WTC11 (cell line): ENCODE measurements at regions not wholly inside any gene's neighbourhood (a gene's known extent, or its start where the extent isn't known, plus 50 kb on each side); places are given as distances from the start of the nearest gene placed in this dataset.

ENCODE experiments used
- ATAC-seq: fragments of 200-7000 bp; cut with Tn5 transposase; 2 replicates; pipeline ENCODE4 v1.10.0; 2021; ENCODE audit warnings: mild to moderate bottlenecking, moderate library complexity
- CTCF ChIA-PET: fragments of 300-600 bp; sonication (Branson Sonifier 250); formaldehyde crosslinking; loops from one replicate; lab custom pipeline; 2021; ENCODE audit warnings: antibody characterized with exemption; lab: Charles Lee
- POLR2A ChIA-PET: fragments of 350-600 bp; sonication (Branson Sonifier 250); formaldehyde crosslinking; loops from one replicate; lab custom pipeline; 2021; ENCODE audit warnings: antibody characterized with exemption; lab: Charles Lee
- DNase-seq: peaks from one replicate; pipeline ENCODE4 v3.0.0; 2021; ENCODE audit warnings: low spot score
- H3K27ac Mint-ChIP-seq: 2 replicates; pipeline ENCODE4 v1.8.0; 2021; ENCODE audit warnings: mixed read lengths
- H3K27me3 Mint-ChIP-seq: 2 replicates; pipeline ENCODE4 v1.8.0; 2021; ENCODE audit warnings: low read depth, mild to moderate bottlenecking, moderate library complexity, mixed read lengths
- H3K36me3 Mint-ChIP-seq: 2 replicates; pipeline ENCODE4 v1.8.0; 2021; ENCODE audit warnings: mixed read lengths
- H3K4me1 Mint-ChIP-seq: 2 replicates; pipeline ENCODE4 v1.8.0; 2022; ENCODE audit warnings: mixed read lengths
- H3K4me3 Mint-ChIP-seq: 2 replicates; pipeline ENCODE4 v1.8.0; 2021; ENCODE audit warnings: mild to moderate bottlenecking, moderate library complexity, mixed read lengths
- H3K9me3 Mint-ChIP-seq: 2 replicates; pipeline ENCODE4 v1.8.0; 2021; ENCODE audit warnings: mixed read lengths
- ATF3 ChIP-seq: sonication (generic); formaldehyde crosslinking; conservative IDR thresholded peaks from 2 replicates; pipeline ENCODE4 v1.8.1; 2022; ENCODE audit warnings: mild to moderate bottlenecking, missing genetic modification reagents
- CTCF ChIP-seq: fragments of 200-600 bp; IDR thresholded peaks from 2 replicates; pipeline ENCODE4 v1.8.0; 2022; ENCODE audit warnings: antibody characterized with exemption
- ETV6 ChIP-seq: sonication (generic); formaldehyde crosslinking; IDR thresholded peaks from 2 replicates; pipeline ENCODE4 v1.8.1; 2022; ENCODE audit warnings: mild to moderate bottlenecking, missing genetic modification reagents
- FOXJ3 ChIP-seq: sonication (generic); formaldehyde crosslinking; IDR thresholded peaks from 2 replicates; pipeline ENCODE4 v1.9.0; 2021; ENCODE audit warnings: missing genetic modification reagents, mild to moderate bottlenecking, borderline replicate concordance
- FOXK1 ChIP-seq: sonication (generic); formaldehyde crosslinking; IDR thresholded peaks from 2 replicates; pipeline ENCODE4 v1.8.0; 2022; ENCODE audit warnings: mild to moderate bottlenecking, moderate library complexity, missing genetic modification reagents
- NFATC4 ChIP-seq: fragments of 250-450 bp; sonication (Bioruptor Pico); IDR thresholded peaks from 2 replicates; pipeline ENCODE4 v1.9.0; 2021; ENCODE audit warnings: mild to moderate bottlenecking
- NFE2L1 ChIP-seq: sonication (generic); formaldehyde crosslinking; IDR thresholded peaks from 2 replicates; pipeline ENCODE4 v1.8.1; 2023; ENCODE audit warnings: missing genetic modification reagents
- NR1H2 ChIP-seq: sonication (generic); formaldehyde crosslinking; IDR thresholded peaks from 2 replicates; pipeline ENCODE4 v1.9.0; 2021; ENCODE audit warnings: mild to moderate bottlenecking, moderate library complexity, missing genetic modification reagents
- RELA ChIP-seq: sonication (generic); formaldehyde crosslinking; IDR thresholded peaks from 2 replicates; pipeline ENCODE4 v1.8.1; 2022; ENCODE audit warnings: missing genetic modification reagents, mild to moderate bottlenecking, borderline replicate concordance
- SOX15 ChIP-seq: fragments of 250-450 bp; sonication (Bioruptor Pico); IDR thresholded peaks from 2 replicates; pipeline ENCODE4 v1.9.0; 2021; ENCODE audit warnings: mild to moderate bottlenecking
- TCF7 ChIP-seq: sonication (generic); formaldehyde crosslinking; IDR thresholded peaks from 2 replicates; pipeline ENCODE4 v1.8.0; 2022; ENCODE audit warnings: mild to moderate bottlenecking, low read depth, missing genetic modification reagents, moderate library complexity
- TEAD4 ChIP-seq: sonication (generic); formaldehyde crosslinking; IDR thresholded peaks from 2 replicates; pipeline ENCODE4 v1.8.0; 2022; ENCODE audit warnings: mild to moderate bottlenecking, missing genetic modification reagents
- USF1 ChIP-seq: sonication (generic); formaldehyde crosslinking; IDR thresholded peaks from 2 replicates; pipeline ENCODE4 v1.8.0; 2022; ENCODE audit warnings: mild to moderate bottlenecking, missing genetic modification reagents
- ZBTB43 ChIP-seq: sonication (generic); formaldehyde crosslinking; IDR thresholded peaks from 2 replicates; pipeline ENCODE4 v1.8.1; 2023; ENCODE audit warnings: mild to moderate bottlenecking, missing genetic modification reagents
- ZNF396 ChIP-seq: fragments of 250-450 bp; sonication (Bioruptor Pico); IDR thresholded peaks from 2 replicates; pipeline ENCODE4 v1.8.0; 2021; ENCODE audit warnings: mild to moderate bottlenecking, moderate library complexity, borderline replicate concordance
- ZNF512 ChIP-seq: sonication (generic); formaldehyde crosslinking; IDR thresholded peaks from 2 replicates; pipeline ENCODE4 v1.8.1; 2022; ENCODE audit warnings: missing genetic modification reagents, borderline replicate concordance
- ZNF532 ChIP-seq: fragments of 250-450 bp; sonication (Bioruptor Pico); IDR thresholded peaks from 2 replicates; pipeline ENCODE4 v1.9.0; 2021; ENCODE audit warnings: mild to moderate bottlenecking, borderline replicate concordance

GRCh38 chr1:195902779-195903178, 705.5 kb downstream of the KCNT2 start (continued):
- TF ChIP-seq ZNF532 = no peak
- TF ChIP-seq TEAD4 (CRISPR knock-in tag) = no peak
- no peak for TF ChIP-seq CTCF
- TF ChIP-seq ATF3 (CRISPR knock-in tag) = no peak

GRCh38 chr1:195899762-195900352, 708.4 kb downstream of the KCNT2 start:
- DNase-seq = no peak
- Mint-ChIP-seq H3K4me1 (peaks cover 6% of the 10 kb centered on the region; the same call in 1 of the 2 replicates), H3K36me3 (no peaks in the 10 kb centered on the region)
- TF ChIP-seq ZBTB43 (no peak), ZNF396 (CRISPR knock-in tag) (no peak), ZNF512 (CRISPR knock-in tag) (no peak), FOXK1 (CRISPR knock-in tag) (no peak), ETV6 (no peak)
- TF ChIP-seq, all 79 proteins: peak for 0
- ChIA-PET POLR2A (no interaction called here), CTCF (interaction anchor here (1.9 kb wide), 1 partner anchor 14 kb away, joined by 9 read pairs; no protein-coding TSS in a partner anchor)
- no peaks in the 10 kb centered on the region; the same call in 1 of the 2 replicates for H3K27me3 Mint-ChIP-seq
- H3K27ac Mint-ChIP-seq = no peak overlapping the region
- no peak for ATAC-seq
- H3K9me3 Mint-ChIP-seq = peaks cover 8% of the 10 kb centered on the region; the same call in 1 of the 2 replicates
- H3K4me3 Mint-ChIP-seq = no peak overlapping the region

GRCh38 chr1:195898924-195899323, 709.3 kb downstream of the KCNT2 start:
- POLR2A ChIA-PET = no interaction called here
- Mint-ChIP-seq H3K27me3 (no peaks in the 10 kb centered on the region; the same call in 1 of the 2 replicates), H3K36me3 (0 out of 2 replicates have a peak, but pooled peaks cover 1% of the 10 kb centered on the region), H3K9me3 (peaks cover 10% of the 10 kb centered on the region), H3K27ac (no peak overlapping the region), H3K4me3 (no peak overlapping the region), H3K4me1 (peaks cover 13% of the 10 kb centered on the region)
- no peak for DNase-seq
- CTCF ChIA-PET = interaction anchor here (1.9 kb wide), 1 partner anchor 13 kb away, joined by 9 read pairs; no protein-coding TSS in a partner anchor
- no peak for ATAC-seq
- TF ChIP-seq NR1H2 (CRISPR knock-in tag) (no peak), SOX15 (CRISPR knock-in tag) (no peak), NFE2L1 (CRISPR knock-in tag) (no peak), RELA (CRISPR knock-in tag) (no peak), FOXJ3 (CRISPR knock-in tag) (no peak), TCF7 (CRISPR knock-in tag) (no peak), USF1 (CRISPR knock-in tag) (no peak), FOXK1 (CRISPR knock-in tag) (no peak), ZNF532 (no peak), NFATC4 (CRISPR knock-in tag) (no peak)
